Gastroesophageal sphincter (tissue), 4 donors: ENCODE measurements at regions not wholly inside any gene's neighbourhood (a gene's known extent, or its start where the extent isn't known, plus 50 kb on each side); places are given as distances from the start of the nearest gene placed in this dataset.

Experiments
- ATAC-seq: fragments of 150-250 bp; one replicate; pipeline ENCODE4 v1.9.1; 2016; ENCODE audit warnings: mild to moderate bottlenecking, moderate library complexity
- H3K27ac ChIP-seq, 4 donors: fragments of 200-600 bp; sonication (generic) in 3 of 4; 1 replicate in 3 of 4; 2 replicates in 1 of 4; pipeline ENCODE4 v1.5.1; 2016 to 2019
- H3K27me3 ChIP-seq: fragments of 200-600 bp; sonication (generic); one replicate; pipeline ENCODE4 v1.5.1; 2019
- H3K36me3 ChIP-seq, 2 donors: fragments of 200-600 bp; sonication (generic); one replicate each; pipeline ENCODE4 v1.5.1; 2019; ENCODE audit warnings: control low read depth in 1 of 2
- H3K4me1 ChIP-seq, 3 donors: fragments of 200-600 bp; sonication (generic); 1 replicate in 2 of 3; 2 replicates in 1 of 3; pipeline ENCODE4 v1.5.1; 2016 to 2019; ENCODE audit warnings: control low read depth in 2 of 3
- H3K4me3 ChIP-seq, 2 donors: fragments of 200-600 bp; sonication (generic); one replicate each; pipeline ENCODE4 v1.5.1; 2019; ENCODE audit warnings: mild to moderate bottlenecking in 1 of 2, moderate library complexity in 1 of 2
- H3K9me3 ChIP-seq, 3 donors: fragments of 200-600 bp; sonication (generic); one replicate each; pipeline ENCODE4 v1.5.1; 2017 to 2019; ENCODE audit warnings: control low read depth in 2 of 3
- CTCF ChIP-seq, 4 experiments: fragments of 200-600 bp in 2 of 4; fragments of 450-650 bp in 2 of 4; sonication (generic) in 1 of 4; IDR thresholded peaks; one replicate each; pipeline ENCODE4 v1.5.1; 2017 to 2019; ENCODE audit warnings: antibody characterized with exemption in 4 of 4, mild to moderate bottlenecking in 2 of 4, moderate library complexity in 2 of 4
- EP300 ChIP-seq: sonication (generic); formaldehyde crosslinking; IDR thresholded peaks from one replicate; pipeline ENCODE4 v1.6.1; 2017; ENCODE audit warnings: antibody characterized with exemption, mild to moderate bottlenecking
- POLR2A ChIP-seq, 2 donors: fragments of 450-650 bp; IDR thresholded peaks; one replicate each; pipeline ENCODE4 v1.6.1; 2017; ENCODE audit warnings: antibody characterized with exemption in 2 of 2, mild to moderate bottlenecking in 2 of 2, moderate library complexity in 1 of 2
- POLR2AphosphoS5 ChIP-seq: sonication (generic); formaldehyde crosslinking; IDR thresholded peaks from one replicate; pipeline ENCODE4 v1.6.1; 2017; ENCODE audit warnings: antibody characterized with exemption
- WGBS, 2 donors: methylation state at CpG; one replicate each; pipeline ENCODE4 v1.1.5; 2018; ENCODE audit warnings: low coverage in 1 of 2; 5-methylcytosine and 5-hydroxymethylcytosine counted together

DNA sequence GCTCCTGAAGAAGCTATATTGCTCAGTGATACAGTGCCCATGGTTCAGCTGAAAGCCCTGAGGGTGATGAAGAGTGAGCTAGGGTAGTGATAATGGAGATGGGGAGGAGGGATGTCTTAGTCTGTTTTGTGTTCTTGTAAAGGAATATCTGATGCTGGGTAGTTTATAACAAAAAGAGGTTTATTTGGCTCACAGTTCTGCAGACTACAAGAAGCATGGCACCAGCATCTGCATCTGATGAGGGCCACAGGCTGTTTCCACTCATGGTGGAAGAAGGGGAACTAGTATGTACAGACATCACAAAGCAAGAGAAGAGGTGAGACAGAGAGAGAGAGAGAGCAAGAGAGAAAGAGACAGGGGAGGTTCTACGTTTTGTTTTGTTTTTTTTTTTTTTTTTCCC, 417.3 kb upstream of the TRIB2 start:
- no peaks in the 10 kb centered on the region for H3K27me3 ChIP-seq
- ATAC-seq = no peak
- H3K27ac ChIP-seq = no peak overlapping the region
- WGBS, 2 donors = 83% methylated on average over 1 of the region's 1 CpG
- H3K4me1 ChIP-seq = peaks cover 0 to 14% (median 12%) of the 10 kb centered on the region in 3 donors
- no peak overlapping the region for H3K4me3 ChIP-seq
- no peaks in the 10 kb centered on the region for H3K9me3 ChIP-seq
- no peaks in the 10 kb centered on the region for H3K36me3 ChIP-seq
- TF ChIP-seq POLR2A (IDR thresholded peaks at IDR 0.05) (no peak), POLR2AphosphoS5 (no peak), CTCF (IDR thresholded peaks at IDR 0.05) (no peak), EP300 (no peak)

GRCh38 chr2:12300019-12300602, 416.6 kb upstream of the TRIB2 start:
- no peak for ATAC-seq
- Histone ChIP-seq H3K36me3 (no peaks in the 10 kb centered on the region), H3K4me1 (peaks cover 0 to 14% (median 12%) of the 10 kb centered on the region in 3 donors), H3K9me3 (no peaks in the 10 kb centered on the region), H3K27ac (peak overlapping the region; percentile 31 to 73 (median 60)), H3K4me3 (no peak overlapping the region), H3K27me3 (no peaks in the 10 kb centered on the region)
- 24 to 49% methylated on average over 4 of the region's 4 CpGs for WGBS, 2 donors
- TF ChIP-seq POLR2AphosphoS5 (no peak), POLR2A (IDR thresholded peaks at IDR 0.05) (no peak)

- no peaks in the 10 kb centered on the region for H3K27me3 ChIP-seq
- H3K4me1 ChIP-seq = peaks cover 0 to 14% (median 12%) of the 10 kb centered on the region in 3 donors
- 83% methylated on average over 5 of the region's 5 CpGs; no CpG with 5 or more reads in 1 of the 2 donors for WGBS, 2 donors
- no peak overlapping the region for H3K4me3 ChIP-seq
- ATAC-seq = no peak
- H3K9me3 ChIP-seq = no peaks in the 10 kb centered on the region
- no peak for TF ChIP-seq CTCF (IDR thresholded peaks at IDR 0.05)
- peak overlapping the region in 3 of 4 donors; percentile 31 to 62 (median 57) for H3K27ac ChIP-seq
- H3K36me3 ChIP-seq = no peaks in the 10 kb centered on the region
Measured at GRCh38 chr2:12300927-12301326, 415.8 kb upstream of the TRIB2 start.

DNA sequence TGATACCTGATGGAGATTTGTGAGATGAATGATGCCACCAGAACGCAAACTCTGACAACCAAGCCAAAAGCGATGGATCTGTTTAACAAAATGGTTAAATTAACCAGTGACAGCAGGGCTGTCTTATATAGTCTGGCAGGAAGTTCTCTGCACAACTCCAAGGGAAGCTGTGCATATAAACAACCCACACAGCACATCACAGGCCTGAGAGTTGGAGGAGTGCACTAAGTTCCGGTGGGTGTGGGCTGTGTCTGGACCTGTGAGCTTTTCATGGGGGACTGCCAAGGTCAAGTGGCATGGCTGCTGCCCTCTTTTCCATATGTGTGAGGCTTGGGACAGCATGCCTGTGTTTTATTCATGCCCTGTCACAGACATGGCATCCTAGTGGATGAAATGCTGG, 414.6 kb upstream of the TRIB2 start:
- Histone ChIP-seq H3K27me3 (no peaks in the 10 kb centered on the region), H3K4me1 (peaks cover 0 to 14% (median 12%) of the 10 kb centered on the region in 3 donors), H3K9me3 (no peaks in the 10 kb centered on the region), H3K4me3 (no peak overlapping the region), H3K36me3 (no peaks in the 10 kb centered on the region), H3K27ac (no peak overlapping the region)
- no peak for ATAC-seq
- TF ChIP-seq POLR2AphosphoS5 (no peak), POLR2A (IDR thresholded peaks at IDR 0.05) (no peak), EP300 (no peak), CTCF (IDR thresholded peaks at IDR 0.05) (no peak)
- WGBS, 2 donors = 96% methylated on average over 3 of the region's 3 CpGs; no CpG with 5 or more reads in 1 of the 2 donors

- WGBS, 2 donors = 80 to 97% methylated on average over 1 to 3 of the region's 3 CpGs
- H3K27ac ChIP-seq = no peak overlapping the region
- peaks cover 0 to 14% (median 12%) of the 10 kb centered on the region in 3 donors for H3K4me1 ChIP-seq
- no peak overlapping the region for H3K4me3 ChIP-seq
- TF ChIP-seq CTCF (IDR thresholded peaks at IDR 0.05) (no peak), EP300 (no peak), POLR2A (IDR thresholded peaks at IDR 0.05) (no peak), POLR2AphosphoS5 (no peak)
- H3K27me3 ChIP-seq = no peaks in the 10 kb centered on the region
- no peak for ATAC-seq
- no peaks in the 10 kb centered on the region for H3K36me3 ChIP-seq
- H3K9me3 ChIP-seq = no peaks in the 10 kb centered on the region
Measured at GRCh38 chr2:12302691-12303090, 414.0 kb upstream of the TRIB2 start.
